H9 (cell line): ENCODE measurements at regions not wholly inside any gene's neighbourhood (a gene's known extent, or its start where the extent isn't known, plus 50 kb on each side); places are given as distances from the start of the nearest gene placed in this dataset.

ENCODE experiments used
- DNase-seq: peaks from one replicate; pipeline ENCODE4 v3.0.0-alpha.2; 2017
- H2AFZ ChIP-seq: one replicate; pipeline ENCODE4 v1.6.1; 2013; ENCODE audit warnings: mild to moderate bottlenecking, low read length, control low read depth, moderate library complexity
- H2AK5ac ChIP-seq: 2 replicates; pipeline ENCODE4 v1.6.1; 2013; ENCODE audit warnings: low read length, control low read depth, mixed read lengths; ENCODE audit not compliant: insufficient read length
- H2BK120ac ChIP-seq: one replicate; pipeline ENCODE4 v1.6.1; 2013; ENCODE audit warnings: low read depth, mild to moderate bottlenecking, low read length, control low read depth, inconsistent platforms; ENCODE audit not compliant: poor library complexity, severe bottlenecking
- H2BK12ac ChIP-seq: 2 replicates; pipeline ENCODE4 v1.6.1; 2013; ENCODE audit warnings: low read length, control low read depth, mixed read lengths, low read depth; ENCODE audit not compliant: insufficient read length
- H2BK15ac ChIP-seq: 2 replicates; pipeline ENCODE4 v1.6.1; 2013; ENCODE audit warnings: low read depth, low read length, control low read depth
- H2BK20ac ChIP-seq: one replicate; pipeline ENCODE4 v1.6.1; 2013; ENCODE audit warnings: low read depth, mild to moderate bottlenecking, low read length, control low read depth, inconsistent platforms; ENCODE audit not compliant: poor library complexity, severe bottlenecking
- H2BK5ac ChIP-seq: 2 replicates; pipeline ENCODE4 v1.6.1; 2013; ENCODE audit warnings: low read length, control low read depth, mixed read lengths; ENCODE audit not compliant: insufficient read length
- H3K14ac ChIP-seq: 2 replicates; pipeline ENCODE4 v1.6.1; 2013; ENCODE audit warnings: low read length, control low read depth; ENCODE audit not compliant: insufficient read depth
- H3K18ac ChIP-seq: 2 replicates; pipeline ENCODE4 v1.6.1; 2013; ENCODE audit warnings: low read depth, mild to moderate bottlenecking, mixed read lengths, low read length, control low read depth; ENCODE audit not compliant: insufficient read length
- H3K23ac ChIP-seq: 2 replicates; pipeline ENCODE4 v1.6.1; 2013; ENCODE audit warnings: low read length, control low read depth, mixed read lengths, low read depth; ENCODE audit not compliant: insufficient read length
- H3K23me2 ChIP-seq: 2 replicates; pipeline ENCODE4 v1.6.1; 2013; ENCODE audit warnings: low read depth, mild to moderate bottlenecking, mixed read lengths, low read length, control low read depth; ENCODE audit not compliant: insufficient read length, poor library complexity, severe bottlenecking
- H3K27ac ChIP-seq: 2 replicates; pipeline ENCODE4 v1.5.1; 2013; ENCODE audit warnings: low read length, control low read depth, mixed read lengths, low read depth; ENCODE audit not compliant: insufficient read length
- H3K27me3 ChIP-seq: 2 replicates; pipeline ENCODE4 v1.6.1; 2013; ENCODE audit warnings: low read length, control low read depth, inconsistent platforms; ENCODE audit not compliant: insufficient read depth
- H3K4ac ChIP-seq: 2 replicates; pipeline ENCODE4 v1.6.1; 2013; ENCODE audit warnings: low read depth, mild to moderate bottlenecking, control low read depth, inconsistent platforms, low read length, moderate library complexity
- H3K4me1 ChIP-seq: 2 replicates; pipeline ENCODE4 v1.6.1; 2013; ENCODE audit warnings: low read length, control low read depth, inconsistent platforms; ENCODE audit not compliant: insufficient read depth
- H3K4me2 ChIP-seq: 2 replicates; pipeline ENCODE4 v1.6.1; 2013; ENCODE audit warnings: low read length, control low read depth, mixed read lengths; ENCODE audit not compliant: insufficient read length, insufficient read depth
- H3K56ac ChIP-seq: 2 replicates; pipeline ENCODE4 v1.6.1; 2013; ENCODE audit warnings: low read depth, mild to moderate bottlenecking, mixed read lengths, low read length, control low read depth; ENCODE audit not compliant: insufficient read length
- H3K79me1 ChIP-seq: 2 replicates; pipeline ENCODE4 v1.6.1; 2013; ENCODE audit warnings: low read depth, mild to moderate bottlenecking, moderate library complexity, low read length, control low read depth, inconsistent platforms; ENCODE audit not compliant: insufficient read depth, poor library complexity, severe bottlenecking
- H3K79me2 ChIP-seq: 2 replicates; pipeline ENCODE4 v1.6.1; 2013; ENCODE audit warnings: low read length, control low read depth, inconsistent platforms; ENCODE audit not compliant: insufficient read depth
- H3K9ac ChIP-seq: 2 replicates; pipeline ENCODE4 v1.6.1; 2013; ENCODE audit warnings: low read length, control low read depth, mixed read lengths; ENCODE audit not compliant: insufficient read length; ENCODE audit errors: extremely low read depth
- H3K9me3 ChIP-seq: one replicate; pipeline ENCODE4 v1.6.1; 2013; ENCODE audit warnings: low read depth, low read length, inconsistent platforms; ENCODE audit not compliant: control insufficient read depth
- H3T11ph ChIP-seq: one replicate; pipeline ENCODE4 v1.6.1; 2013; ENCODE audit warnings: mild to moderate bottlenecking, low read length, control low read depth, inconsistent platforms
- H4K20me1 ChIP-seq: one replicate; pipeline ENCODE4 v1.6.1; 2013; ENCODE audit not compliant: control insufficient read depth, insufficient read length, insufficient read depth
- H4K5ac ChIP-seq: 2 replicates; pipeline ENCODE4 v1.6.1; 2013; ENCODE audit warnings: low read depth, mild to moderate bottlenecking, mixed read lengths, low read length, control low read depth; ENCODE audit not compliant: insufficient read length
- H4K8ac ChIP-seq: replicated peaks from 2 replicates; pipeline ENCODE4 v1.6.1; 2013; ENCODE audit warnings: low read length, control low read depth, mixed read lengths, low read depth; ENCODE audit not compliant: insufficient read length
- H4K91ac ChIP-seq: 2 replicates; pipeline ENCODE4 v1.6.1; 2013; ENCODE audit warnings: low read depth, mild to moderate bottlenecking, moderate library complexity, mixed read lengths, low read length, control low read depth; ENCODE audit not compliant: insufficient read length
- H3K27ac Mint-ChIP-seq, 3 experiments: 2 replicates in 2 of 3; 3 replicates in 1 of 3; pipeline ENCODE4 v1.8.0; 2020 to 2021; ENCODE audit warnings: mixed read lengths in 3 of 3, mild to moderate bottlenecking in 1 of 3, moderate library complexity in 1 of 3
- H3K27me3 Mint-ChIP-seq: 2 replicates; pipeline ENCODE4 v1.8.0; 2021; ENCODE audit warnings: low read depth, mild to moderate bottlenecking, moderate library complexity, mixed read lengths
- H3K36me3 Mint-ChIP-seq, 3 experiments: 2 replicates in 2 of 3; 3 replicates in 1 of 3; pipeline ENCODE4 v1.8.0; 2020 to 2021; ENCODE audit warnings: low read depth in 3 of 3, mixed read lengths in 3 of 3; ENCODE audit not compliant: insufficient read depth in 1 of 3
- H3K4me1 Mint-ChIP-seq, 2 experiments: 2 replicates each; pipeline ENCODE4 v1.8.0; 2020; ENCODE audit warnings: mixed read lengths in 2 of 2
- H3K4me3 Mint-ChIP-seq, 2 experiments: 2 replicates in 1 of 2; 3 replicates in 1 of 2; pipeline ENCODE4 v1.8.0; 2020 to 2021; ENCODE audit warnings: mild to moderate bottlenecking in 2 of 2, mixed read lengths in 2 of 2, moderate library complexity in 1 of 2
- H3K9me3 Mint-ChIP-seq, 2 experiments: 2 replicates in 1 of 2; 3 replicates in 1 of 2; pipeline ENCODE4 v1.8.0; 2020; ENCODE audit warnings: mild to moderate bottlenecking in 2 of 2, mixed read lengths in 2 of 2, moderate library complexity in 1 of 2
- WGBS: extraction: QIAGEN DNeasy Blood & Tissue Kit; methylation state at CpG from one replicate; pipeline ENCODE4 v1.1.7; 2013; ENCODE audit warnings: missing lambda C conversion rate, low lambda C conversion rate, mixed read lengths; ENCODE audit not compliant: insufficient read length; ENCODE audit errors: extremely low coverage; 5-methylcytosine and 5-hydroxymethylcytosine counted together
- TF ChIP-seq, protein P1 (sequence below): fragments of 200-600 bp; sonication (generic); conservative IDR thresholded peaks from 3 replicates; pipeline ENCODE4 v1.8.0; 2021; ENCODE audit warnings: antibody characterized with exemption, mild to moderate bottlenecking

DNA sequence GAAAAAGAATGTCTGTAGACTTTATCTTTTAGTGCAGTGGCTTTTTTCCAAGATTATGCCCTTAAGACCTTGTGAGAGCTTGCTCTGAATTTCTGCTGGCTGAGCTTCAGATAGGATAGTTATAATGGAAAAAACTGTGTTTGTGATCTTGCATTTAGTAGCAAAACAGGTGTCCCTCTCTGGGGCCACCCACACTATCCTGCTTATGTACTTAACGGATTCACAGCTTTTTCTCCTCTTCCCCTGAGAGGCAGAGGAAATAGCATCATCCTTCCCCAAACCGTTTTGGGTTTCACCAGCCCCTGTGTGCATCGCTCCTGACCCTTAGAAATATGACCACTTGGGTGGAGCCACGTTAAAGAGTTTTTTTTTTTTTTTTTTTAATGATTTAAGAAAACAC is 101.2 kb downstream of the RAB18 start:
- Histone ChIP-seq H2BK20ac (no peak overlapping the region), H3T11ph (no peak overlapping the region), H4K8ac (no peak overlapping the region), H3K9me3 (no peaks in the 10 kb centered on the region), H2BK120ac (no peak overlapping the region), H4K5ac (no peak overlapping the region), H3K27ac (no peak overlapping the region), H3K9ac (no peak overlapping the region), H3K4ac (no peak overlapping the region), H4K20me1 (no peaks in the 10 kb centered on the region), H3K23ac (no peak overlapping the region), H3K4me1 (no peaks in the 10 kb centered on the region), H3K4me2 (no peak overlapping the region), H3K56ac (no peak overlapping the region), H3K14ac (no peak overlapping the region), H2BK5ac (no peak overlapping the region), H3K23me2 (no peaks in the 10 kb centered on the region), H2AK5ac (no peak overlapping the region), H4K91ac (no peak overlapping the region), H3K79me1 (no peaks in the 10 kb centered on the region), H2BK12ac (no peak overlapping the region), H3K18ac (no peak overlapping the region), H3K79me2 (no peaks in the 10 kb centered on the region), H2BK15ac (no peak overlapping the region), H3K27me3 (no peaks in the 10 kb centered on the region), H2AFZ (no peak overlapping the region)
- Mint-ChIP-seq H3K9me3 (no peaks in the 10 kb centered on the region; a peak in 1 of 5 replicates), H3K27ac (no peak overlapping the region), H3K27me3 (no peaks in the 10 kb centered on the region), H3K4me3 (no peak overlapping the region), H3K4me1 (peaks cover 0 to 3% of the 10 kb centered on the region in 2 experiments; a peak in 1 of 4 replicates), H3K36me3 (no peaks in the 10 kb centered on the region)
- TF ChIP-seq, protein P1, sequence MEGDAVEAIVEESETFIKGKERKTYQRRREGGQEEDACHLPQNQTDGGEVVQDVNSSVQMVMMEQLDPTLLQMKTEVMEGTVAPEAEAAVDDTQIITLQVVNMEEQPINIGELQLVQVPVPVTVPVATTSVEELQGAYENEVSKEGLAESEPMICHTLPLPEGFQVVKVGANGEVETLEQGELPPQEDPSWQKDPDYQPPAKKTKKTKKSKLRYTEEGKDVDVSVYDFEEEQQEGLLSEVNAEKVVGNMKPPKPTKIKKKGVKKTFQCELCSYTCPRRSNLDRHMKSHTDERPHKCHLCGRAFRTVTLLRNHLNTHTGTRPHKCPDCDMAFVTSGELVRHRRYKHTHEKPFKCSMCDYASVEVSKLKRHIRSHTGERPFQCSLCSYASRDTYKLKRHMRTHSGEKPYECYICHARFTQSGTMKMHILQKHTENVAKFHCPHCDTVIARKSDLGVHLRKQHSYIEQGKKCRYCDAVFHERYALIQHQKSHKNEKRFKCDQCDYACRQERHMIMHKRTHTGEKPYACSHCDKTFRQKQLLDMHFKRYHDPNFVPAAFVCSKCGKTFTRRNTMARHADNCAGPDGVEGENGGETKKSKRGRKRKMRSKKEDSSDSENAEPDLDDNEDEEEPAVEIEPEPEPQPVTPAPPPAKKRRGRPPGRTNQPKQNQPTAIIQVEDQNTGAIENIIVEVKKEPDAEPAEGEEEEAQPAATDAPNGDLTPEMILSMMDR: no peak
- whole genome bisulfite sequencing: no CpG with 5 or more reads among the region's 4 CpGs
- DNase-seq: no peak
